ENCODE measurements at regions not wholly inside any gene's neighbourhood (a gene's known extent, or its start where the extent isn't known, plus 50 kb on each side); places are given as distances from the start of the nearest gene placed in this dataset.

- no peak for TF ChIP-seq CTCF (IDR thresholded peaks at IDR 0.05; ENCODE audit: low read depth, low read length)
- no peak for DNase-seq (ENCODE audit: low read depth in 1 of 2, low spot score in 1 of 2)
- H3K27ac ChIP-seq: no peak overlapping the region
- no peaks in the 10 kb centered on the region for H3K9me3 ChIP-seq (ENCODE audit: low read depth)
- no peaks in the 10 kb centered on the region for H3K36me3 ChIP-seq
- H3K27me3 ChIP-seq: no peaks in the 10 kb centered on the region
- H3K4me1 ChIP-seq (ENCODE audit: low read depth): peaks cover 7% of the 10 kb centered on the region
- H3K4me3 ChIP-seq: no peak overlapping the region
These were observed 324.5 kb upstream of the WWC1 start for GRCh38 chr5:167966979-167967378.

GRCh38 chr5:167967494-167968177, 323.8 kb upstream of the WWC1 start:
- DNase-seq (ENCODE audit: low read depth in 1 of 2, low spot score in 1 of 2): peak; percentile 14 to 21
- Histone ChIP-seq H3K4me3 (no peak overlapping the region), H3K27me3 (no peaks in the 10 kb centered on the region), H3K9me3 (ENCODE audit: low read depth) (no peaks in the 10 kb centered on the region), H3K27ac (no peak overlapping the region), H3K36me3 (no peaks in the 10 kb centered on the region), H3K4me1 (ENCODE audit: low read depth) (peaks cover 7% of the 10 kb centered on the region)
- peak; percentile 9 for TF ChIP-seq CTCF (IDR thresholded peaks at IDR 0.05; ENCODE audit: low read depth, low read length)

- peaks cover 7% of the 10 kb centered on the region for H3K4me1 ChIP-seq (ENCODE audit: low read depth)
- no peaks in the 10 kb centered on the region for H3K36me3 ChIP-seq
- DNase-seq (ENCODE audit: low read depth in 1 of 2, low spot score in 1 of 2): no peak
- H3K9me3 ChIP-seq (ENCODE audit: low read depth): no peaks in the 10 kb centered on the region
- no peak for TF ChIP-seq CTCF (IDR thresholded peaks at IDR 0.05; ENCODE audit: low read depth, low read length)
- no peaks in the 10 kb centered on the region for H3K27me3 ChIP-seq
- H3K4me3 ChIP-seq: no peak overlapping the region
- H3K27ac ChIP-seq: no peak overlapping the region
These were observed 322.6 kb upstream of the WWC1 start for GRCh38 chr5:167968837-167969236.

GRCh38 chr5:167969998-167970397, 321.4 kb upstream of the WWC1 start:
- peak in 1 of 2 donors; percentile 32 for DNase-seq (ENCODE audit: low read depth in 1 of 2, low spot score in 1 of 2)
- Histone ChIP-seq H3K4me3 (no peak overlapping the region), H3K36me3 (no peaks in the 10 kb centered on the region), H3K27ac (no peak overlapping the region), H3K4me1 (ENCODE audit: low read depth) (peaks cover 7% of the 10 kb centered on the region), H3K9me3 (ENCODE audit: low read depth) (no peaks in the 10 kb centered on the region), H3K27me3 (no peaks in the 10 kb centered on the region)
- TF ChIP-seq CTCF (IDR thresholded peaks at IDR 0.05; ENCODE audit: low read depth, low read length): no peak

GRCh38 chr5:167971706-167972105, 319.7 kb upstream of the WWC1 start:
- Histone ChIP-seq H3K4me1 (ENCODE audit: low read depth) (peaks cover 7% of the 10 kb centered on the region), H3K36me3 (no peaks in the 10 kb centered on the region), H3K4me3 (no peak overlapping the region), H3K27ac (no peak overlapping the region), H3K9me3 (ENCODE audit: low read depth) (no peaks in the 10 kb centered on the region), H3K27me3 (no peaks in the 10 kb centered on the region)
- TF ChIP-seq CTCF (IDR thresholded peaks at IDR 0.05; ENCODE audit: low read depth, low read length): no peak
- DNase-seq (ENCODE audit: low read depth in 1 of 2, low spot score in 1 of 2): no peak

All from cardiac muscle cell (in vitro differentiated cells and primary cell).